ENCODE measurements at regions not wholly inside any gene's neighbourhood (a gene's known extent, or its start where the extent isn't known, plus 50 kb on each side); places are given as distances from the start of the nearest gene placed in this dataset.

GRCh38 chr3:139780593-139780992 is 102.8 kb upstream of the NMNAT3 start:
- H3K27me3 ChIP-seq = no peaks in the 10 kb centered on the region
- 19 to 31% (median 24%) methylated on average over 1 of the region's 1 CpG for WGBS, 3 donors
- intact Hi-C loops (cut with DNase I) = no loop called here

GRCh38 chr3:139778682-139779233 is 101.0 kb upstream of the NMNAT3 start:
- H3K4me3 ChIP-seq = no peak overlapping the region
- TF ChIP-seq POLR2A (IDR thresholded peaks at IDR 0.05) (no peak), CTCF (IDR thresholded peaks at IDR 0.05) (no peak), EP300 (IDR thresholded peaks at IDR 0.05) (no peak)
- H3K9me3 ChIP-seq = no peaks in the 10 kb centered on the region
- WGBS, 3 donors = 4 to 12% (median 5%) methylated on average over 10 of the region's 10 CpGs
- intact Hi-C loops (cut with DNase I) = no loop called here
- H3K27ac ChIP-seq = no peak overlapping the region
- H3K36me3 ChIP-seq = no peaks in the 10 kb centered on the region
- peaks cover 10% of the 10 kb centered on the region for H3K4me1 ChIP-seq (ENCODE audit: insufficient read depth)
- no peaks in the 10 kb centered on the region for H3K27me3 ChIP-seq
- peak in 3 of 5 donors; percentile 23 to 66 (median 41) for DNase-seq

More at GRCh38 chr3:139780593-139780992, 102.8 kb upstream of the NMNAT3 start:
- Histone ChIP-seq H3K4me3 (no peak overlapping the region), H3K36me3 (no peaks in the 10 kb centered on the region), H3K9me3 (no peaks in the 10 kb centered on the region), H3K4me1 (ENCODE audit: insufficient read depth) (peaks cover 2% of the 10 kb centered on the region), H3K27ac (no peak overlapping the region)
- DNase-seq = no peak
- TF ChIP-seq CTCF (IDR thresholded peaks at IDR 0.05) = no peak
- no peak for TF ChIP-seq EP300 (IDR thresholded peaks at IDR 0.05)

GRCh38 chr3:139774560-139775302 is 97.0 kb upstream of the NMNAT3 start:
- Histone ChIP-seq H3K4me1 (ENCODE audit: insufficient read depth) (peaks cover 10% of the 10 kb centered on the region), H3K27ac (peak overlapping the region in 1 of 2 donors; percentile 20), H3K27me3 (no peaks in the 10 kb centered on the region), H3K36me3 (no peaks in the 10 kb centered on the region), H3K9me3 (no peaks in the 10 kb centered on the region), H3K4me3 (no peak overlapping the region)
- intact Hi-C loops (cut with DNase I) = no loop called here
- peak in 3 of 5 donors; percentile 16 to 37 (median 22) for DNase-seq
- TF ChIP-seq POLR2A (IDR thresholded peaks at IDR 0.05) (no peak), CTCF (IDR thresholded peaks at IDR 0.05) (no peak), EP300 (IDR thresholded peaks at IDR 0.05) (no peak)
- WGBS, 3 donors = 29 to 36% (median 30%) methylated on average over 7 of the region's 7 CpGs

- no peak for DNase-seq
- Histone ChIP-seq H3K4me3 (no peak overlapping the region), H3K36me3 (no peaks in the 10 kb centered on the region), H3K27ac (no peak overlapping the region), H3K27me3 (no peaks in the 10 kb centered on the region), H3K9me3 (no peaks in the 10 kb centered on the region), H3K4me1 (ENCODE audit: insufficient read depth) (peaks cover 8% of the 10 kb centered on the region)
- TF ChIP-seq POLR2A (IDR thresholded peaks at IDR 0.05) (no peak), CTCF (IDR thresholded peaks at IDR 0.05) (no peak), EP300 (IDR thresholded peaks at IDR 0.05) (no peak)
- intact Hi-C loops (cut with DNase I) = no loop called here
- 59 to 73% (median 66%) methylated on average over 7 of the region's 7 CpGs for WGBS, 3 donors
Measured at GRCh38 chr3:139772539-139773500, 95.0 kb upstream of the NMNAT3 start.
